ENCODE measurements at regions not wholly inside any gene's neighbourhood (a gene's known extent, or its start where the extent isn't known, plus 50 kb on each side); places are given as distances from the start of the nearest gene placed in this dataset.
A peak's percentile ranks its signal among the peaks of the same experiment; 100 is the strongest.

GRCh38 chr14:61927520-61927919, 165.3 kb downstream of the SNAPC1 start:
- Histone ChIP-seq H2BK120ac (ENCODE audit: low read depth, low read length) (peak overlapping the region; percentile 86), H3K9me3 (ENCODE audit: control insufficient read depth, insufficient read depth, low read length) (no peaks in the 10 kb centered on the region), H3K27me3 (ENCODE audit: control insufficient read depth, insufficient read depth, low read length) (no peaks in the 10 kb centered on the region), H2BK5ac (ENCODE audit: low read depth, low read length, poor library complexity, severe bottlenecking) (peak overlapping the region; percentile 87), H3K36me3 (ENCODE audit: control insufficient read depth, insufficient read depth, low read length) (no peaks in the 10 kb centered on the region), H2BK15ac (ENCODE audit: low read depth, low read length) (peak overlapping the region; percentile 93), H4K20me1 (ENCODE audit: insufficient read depth, low read length) (no peaks in the 10 kb centered on the region), H3K9me1 (ENCODE audit: insufficient read depth, low read length) (peaks cover 2% of the 10 kb centered on the region; the same call in 1 of the 2 replicates), H2BK20ac (ENCODE audit: low read depth, low read length) (peak overlapping the region; percentile 96), H3K23ac (ENCODE audit: low read depth, low read length) (peak overlapping the region; percentile 57), H2AK5ac (ENCODE audit: low read depth, low read length) (peak overlapping the region; percentile 74), H4K8ac (ENCODE audit: low read depth in 2 of 2, low read length in 2 of 2) (peak overlapping the region; percentile 26 to 88), H2AFZ (replicated peaks; ENCODE audit: low read length, poor library complexity) (no peak overlapping the region), H3K56ac (ENCODE audit: extremely low read depth, insufficient read depth, low read length) (peak overlapping the region; percentile 73), H3K4me2 (ENCODE audit: low read depth, low read length) (peak overlapping the region; percentile 58; the same call in 1 of the 2 replicates), H3K4me1 (ENCODE audit: control insufficient read depth, insufficient read depth, low read length) (peaks cover 28% of the 10 kb centered on the region), H3K14ac (replicated peaks; ENCODE audit: low read depth, low read length) (peak overlapping the region; percentile 42), H3K79me1 (ENCODE audit: low read depth in 1 of 2, low read length in 2 of 2) (peaks cover 12 to 14% of the 10 kb centered on the region in 2 experiments; a peak in 3 of 4 replicates), H3K27ac (ENCODE audit: insufficient read depth, low read length) (no peak overlapping the region; the same call in 1 of the 2 replicates), H2AK9ac (replicated peaks; ENCODE audit: low read depth, low read length, poor library complexity) (no peak overlapping the region), H3K4ac (ENCODE audit: low read depth, low read length) (peak overlapping the region; percentile 88; the same call in 1 of the 2 replicates), H4K91ac (ENCODE audit: insufficient read depth, low read depth, low read length) (peak overlapping the region; percentile 89), H3K18ac (ENCODE audit: low read depth, low read length) (peak overlapping the region; percentile 92; the same call in 1 of the 2 replicates), H3K9ac (ENCODE audit: low read depth, low read length) (no peak overlapping the region; the same call in 1 of the 2 replicates), H4K5ac (ENCODE audit: low read depth, low read length) (peak overlapping the region; percentile 89; the same call in 1 of the 2 replicates), H3K4me3 (ENCODE audit: insufficient read depth, low read depth, low read length) (peak overlapping the region; percentile 33; the same call in 1 of the 2 replicates)
- intact Hi-C loops (cut with micrococcal nuclease) (loop anchor here (10.0 kb wide), 1 partner anchor 1347 kb away; no protein-coding TSS in a partner anchor), in situ Hi-C loops (cut with MboI; ENCODE audit: low sequenced_read_pairs) (no loop called here), dilution Hi-C loops (cut with HindIII; ENCODE audit: low sequenced_read_pairs, unreplicated experiment) (no loop called here)
- WGBS, 2 experiments (ENCODE audit: extremely low coverage in 2 of 2, insufficient read length in 1 of 2), result no CpG with 5 or more reads among the region's 2 CpGs
- ATAC-seq (ENCODE audit: low read depth), result peak; percentile 83
- peak; percentile 53; the same call in 1 of the 2 replicates for TF ChIP-seq FOS (IDR thresholded peaks at IDR 0.05; ENCODE audit: low read depth, low read length)
- peak; percentile 25; the same call in 1 of the 2 replicates for TF ChIP-seq CEBPB (IDR thresholded peaks at IDR 0.05; ENCODE audit: low read depth, low read length)
- no peak for TF ChIP-seq USF2 (IDR thresholded peaks at IDR 0.05; ENCODE audit: low read depth, low read length)
- no TSS peak for BruUV-seq (replicated peaks)
- POLR2A ChIA-PET (ENCODE audit: unreplicated experiment), result interaction anchor here (1.1 kb wide), 1 partner anchor 23 kb away, joined by 3 read pairs; no protein-coding TSS in a partner anchor
- peak; percentile 81 for DNase-seq
- CTCF ChIA-PET, result interaction anchor here (0.7 to 3.6 kb wide), 3 partner anchors 14 to 200 kb away, joined by 4 to 30 read pairs (median 4); no protein-coding TSS in a partner anchor

All from IMR-90 (cell line).